ENCODE measurements at regions not wholly inside any gene's neighbourhood (a gene's known extent, or its start where the extent isn't known, plus 50 kb on each side); places are given as distances from the start of the nearest gene placed in this dataset.

DNA sequence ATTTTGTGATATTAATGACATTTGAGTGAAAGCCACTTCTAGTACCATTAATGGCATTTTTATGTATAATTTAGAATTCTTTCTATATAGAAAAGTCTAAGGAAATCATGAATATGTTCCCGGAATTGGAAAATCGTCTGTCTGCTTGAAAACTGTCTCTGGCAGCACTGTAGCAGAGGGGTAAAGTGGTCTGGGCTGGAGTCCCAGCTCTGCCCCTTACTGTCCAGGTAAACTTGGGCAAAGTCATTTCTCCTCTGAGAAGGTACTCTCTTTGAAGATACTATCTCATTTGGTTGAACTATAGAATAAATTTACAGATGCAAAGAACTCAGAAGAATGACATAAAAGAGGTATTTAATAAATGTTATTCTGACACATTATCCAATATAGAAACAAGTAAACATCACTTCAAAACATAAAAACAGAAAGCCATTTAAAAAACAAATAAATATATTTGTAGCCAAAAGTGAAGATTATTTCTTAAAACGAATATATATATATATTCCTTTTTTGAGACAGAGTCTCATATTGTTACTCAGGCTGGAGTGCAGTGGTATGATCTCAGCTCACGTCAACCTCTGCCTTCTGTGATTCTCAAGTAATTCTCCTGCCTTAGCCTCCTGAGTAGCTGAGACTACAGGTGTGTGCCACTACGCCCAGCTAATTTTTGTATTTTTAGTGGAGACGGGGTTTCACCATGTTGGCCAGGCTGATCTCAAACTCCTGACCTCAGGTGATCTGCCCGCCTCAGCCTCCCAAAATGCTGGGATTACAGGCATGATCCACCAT, 149.8 kb upstream of the ITGA4 start:
- TF ChIP-seq, protein P1, sequence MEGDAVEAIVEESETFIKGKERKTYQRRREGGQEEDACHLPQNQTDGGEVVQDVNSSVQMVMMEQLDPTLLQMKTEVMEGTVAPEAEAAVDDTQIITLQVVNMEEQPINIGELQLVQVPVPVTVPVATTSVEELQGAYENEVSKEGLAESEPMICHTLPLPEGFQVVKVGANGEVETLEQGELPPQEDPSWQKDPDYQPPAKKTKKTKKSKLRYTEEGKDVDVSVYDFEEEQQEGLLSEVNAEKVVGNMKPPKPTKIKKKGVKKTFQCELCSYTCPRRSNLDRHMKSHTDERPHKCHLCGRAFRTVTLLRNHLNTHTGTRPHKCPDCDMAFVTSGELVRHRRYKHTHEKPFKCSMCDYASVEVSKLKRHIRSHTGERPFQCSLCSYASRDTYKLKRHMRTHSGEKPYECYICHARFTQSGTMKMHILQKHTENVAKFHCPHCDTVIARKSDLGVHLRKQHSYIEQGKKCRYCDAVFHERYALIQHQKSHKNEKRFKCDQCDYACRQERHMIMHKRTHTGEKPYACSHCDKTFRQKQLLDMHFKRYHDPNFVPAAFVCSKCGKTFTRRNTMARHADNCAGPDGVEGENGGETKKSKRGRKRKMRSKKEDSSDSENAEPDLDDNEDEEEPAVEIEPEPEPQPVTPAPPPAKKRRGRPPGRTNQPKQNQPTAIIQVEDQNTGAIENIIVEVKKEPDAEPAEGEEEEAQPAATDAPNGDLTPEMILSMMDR (IDR thresholded peaks at IDR 0.05; ENCODE audit: low read depth, low read length): no peak

DNA sequence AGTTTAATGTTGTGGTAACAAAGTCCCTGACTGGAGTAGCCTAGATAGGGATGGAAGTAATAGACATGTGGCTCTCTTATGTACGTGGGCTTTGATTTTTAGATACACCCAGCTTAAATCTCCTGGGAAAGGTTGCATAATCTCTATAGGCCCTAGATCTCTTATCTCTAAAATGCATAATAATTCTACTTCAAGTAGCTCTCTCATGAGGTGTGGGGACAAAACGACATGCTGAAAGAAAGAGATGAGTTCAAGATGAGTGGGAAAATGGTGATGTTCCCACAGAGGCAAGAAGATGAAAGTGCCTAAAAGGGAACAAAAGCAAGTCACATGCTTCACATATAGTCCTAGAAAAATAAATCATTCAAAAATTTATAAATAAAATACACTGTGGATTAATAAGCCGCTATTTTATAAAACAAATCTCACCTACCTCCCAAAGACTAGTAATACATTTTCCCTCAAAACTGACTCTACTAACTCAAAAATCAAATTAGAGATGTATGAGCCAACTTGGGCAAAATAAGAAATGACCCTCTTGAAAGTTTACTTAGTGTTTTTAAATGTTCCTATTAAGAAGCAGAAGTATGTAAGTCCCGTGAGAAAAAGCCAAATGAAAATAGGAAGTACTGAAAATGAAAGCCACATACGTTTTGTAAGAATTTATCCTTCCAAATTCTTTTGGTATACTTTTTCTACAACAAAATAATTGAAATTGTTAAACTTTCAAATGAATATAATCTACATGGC, 148.2 kb upstream of the ITGA4 start:
- TF ChIP-seq, protein P1 (IDR thresholded peaks at IDR 0.05; ENCODE audit: low read depth, low read length): no peak
- H3K4me3 ChIP-seq (ENCODE audit: low read depth, low read length): no peak overlapping the region

More for the DNA sequence above, 149.8 kb upstream of the ITGA4 start:
- no peak overlapping the region for H3K4me3 ChIP-seq (ENCODE audit: low read depth, low read length)

DNA sequence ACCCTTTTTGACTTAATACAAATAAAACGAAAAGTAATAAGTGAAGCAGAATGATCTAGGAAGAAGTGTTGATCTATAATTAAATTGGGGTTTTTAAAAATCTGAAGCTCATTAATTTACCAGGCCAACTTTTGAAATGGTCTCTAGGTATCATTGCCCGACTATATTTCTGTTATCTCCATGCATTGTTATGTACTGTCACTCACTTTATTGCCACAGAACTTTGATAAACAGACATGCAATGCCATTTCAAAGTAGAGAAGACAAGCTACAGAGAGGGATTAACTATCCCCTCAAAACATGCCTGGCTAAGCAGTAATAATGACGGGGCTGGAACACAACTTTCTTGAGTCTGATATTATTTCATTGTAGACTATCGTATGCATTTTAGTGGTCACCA, 147.6 kb upstream of the ITGA4 start:
- no peak overlapping the region for H3K4me3 ChIP-seq (ENCODE audit: low read depth, low read length)
- TF ChIP-seq, protein P1 (IDR thresholded peaks at IDR 0.05; ENCODE audit: low read depth, low read length): no peak

DNA sequence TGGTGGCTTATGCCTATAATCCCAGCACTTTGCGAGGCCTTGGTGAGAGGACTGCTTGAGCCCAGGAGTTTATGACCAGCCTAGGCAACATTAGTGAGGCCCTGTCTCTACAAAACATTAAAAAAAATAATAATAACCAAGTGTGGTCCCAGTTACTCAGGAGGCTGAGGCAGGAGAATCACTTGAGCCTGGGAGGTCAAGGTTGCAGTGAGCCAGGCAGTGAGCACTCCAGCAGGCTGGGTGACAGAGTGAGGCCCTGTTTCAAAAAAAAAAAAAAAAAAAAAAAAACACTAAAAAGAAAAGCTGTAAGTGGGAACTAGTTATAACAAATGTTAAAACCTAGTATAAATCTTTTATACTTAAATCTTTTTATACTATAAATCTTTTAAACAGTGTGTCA, 146.2 kb upstream of the ITGA4 start:
- TF ChIP-seq, protein P1 (IDR thresholded peaks at IDR 0.05; ENCODE audit: low read depth, low read length): no peak
- H3K4me3 ChIP-seq (ENCODE audit: low read depth, low read length): no peak overlapping the region

DNA sequence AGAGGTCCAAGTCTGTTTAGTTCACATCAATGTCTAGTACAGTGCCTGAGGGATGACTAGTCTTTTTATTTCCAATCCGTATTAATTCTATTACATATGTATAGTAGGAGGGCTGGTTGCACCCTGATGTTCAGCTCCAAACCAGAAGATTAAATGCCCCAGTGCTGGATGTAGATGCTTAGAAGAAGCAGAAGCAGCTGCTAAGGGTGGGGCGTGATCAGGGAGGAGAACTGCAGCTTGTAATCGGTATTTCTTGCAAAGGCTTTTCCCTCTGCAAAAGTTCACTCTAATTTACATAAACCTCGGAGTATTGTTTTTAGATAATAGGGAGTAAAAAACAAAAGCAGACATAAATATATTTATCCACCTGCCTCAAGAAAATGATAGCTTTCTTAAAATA, 145.3 kb upstream of the ITGA4 start:
- H3K4me3 ChIP-seq (ENCODE audit: low read depth, low read length): no peak overlapping the region
- TF ChIP-seq, protein P1 (IDR thresholded peaks at IDR 0.05; ENCODE audit: low read depth, low read length): no peak

DNA sequence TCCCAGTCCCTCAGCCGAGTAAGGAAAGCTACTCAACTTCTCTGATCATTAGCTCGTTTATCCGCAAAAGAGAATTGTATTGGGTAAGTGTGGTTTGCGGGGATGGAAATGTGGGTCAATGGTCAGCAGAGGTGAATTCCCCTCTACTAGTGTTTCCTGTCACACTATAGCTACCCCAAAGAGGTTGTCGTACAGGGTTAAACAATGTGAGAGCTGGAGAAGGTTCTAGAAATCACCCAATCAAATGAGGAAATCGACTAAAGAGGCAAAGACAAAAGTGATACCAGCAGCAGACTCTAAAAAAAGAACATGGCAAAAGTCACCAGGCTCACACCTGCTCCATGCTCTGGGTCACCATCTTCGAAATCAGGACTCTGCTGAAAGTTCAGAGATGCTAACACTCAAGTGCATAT, 144.7 kb upstream of the ITGA4 start:
- H3K4me3 ChIP-seq (ENCODE audit: low read depth, low read length): no peak overlapping the region
- TF ChIP-seq, protein P1 (IDR thresholded peaks at IDR 0.05; ENCODE audit: low read depth, low read length): no peak

DNA sequence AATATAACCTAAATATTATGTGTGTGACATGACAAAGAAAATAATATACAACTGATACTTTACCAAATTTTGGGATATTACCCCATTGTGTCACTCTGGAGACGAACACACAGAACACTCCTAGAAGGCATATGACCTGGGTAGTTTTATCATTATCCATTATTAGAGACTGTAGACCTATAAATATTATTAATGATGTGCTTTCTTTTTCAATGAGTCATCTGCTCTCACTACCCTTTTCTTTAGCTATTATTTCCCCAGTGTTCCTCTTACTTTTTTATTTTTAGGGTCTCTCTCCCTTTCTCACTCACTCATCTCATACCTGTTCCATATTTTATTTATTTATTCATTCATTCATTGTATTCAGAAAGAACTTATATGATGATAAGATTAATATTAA, 143.3 kb upstream of the ITGA4 start:
- H3K4me3 ChIP-seq (ENCODE audit: low read depth, low read length): no peak overlapping the region
- TF ChIP-seq, protein P1 (IDR thresholded peaks at IDR 0.05; ENCODE audit: low read depth, low read length): no peak

Measured in WI38 (cell line).